Fibroblast of skin of right quadriceps (primary cell): ENCODE measurements at regions not wholly inside any gene's neighbourhood (a gene's known extent, or its start where the extent isn't known, plus 50 kb on each side); places are given as distances from the start of the nearest gene placed in this dataset.
A peak's percentile ranks its signal among the peaks of the same experiment; 100 is the strongest.
"Not testable (repeated sequence)": the region's sequence is repeated elsewhere in the genome, so short reads cannot be mapped to it uniquely, and the experiment has no call there.

Experiments
- DNase-seq: peaks from one replicate; pipeline ENCODE4 v3.0.0-alpha.2; 2013

GRCh38 chr12:107510211-107510610, 175.4 kb upstream of the PWP1 start:
- no peak for DNase-seq

GRCh38 chr12:107511292-107511691, 174.3 kb upstream of the PWP1 start:
- DNase-seq = no peak

- no peak for DNase-seq
Observed at GRCh38 chr12:107512391-107512790, 173.2 kb upstream of the PWP1 start.

- no peak for DNase-seq
Observed at GRCh38 chr12:107513184-107513583, 172.4 kb upstream of the PWP1 start.

- DNase-seq = no peak
Observed at GRCh38 chr12:107513636-107514400, 171.8 kb upstream of the PWP1 start.

GRCh38 chr12:107514887-107515445, 170.6 kb upstream of the PWP1 start:
- peak; percentile 76 for DNase-seq

GRCh38 chr12:107515446-107515958, 170.1 kb upstream of the PWP1 start:
- peak; percentile 94 for DNase-seq

- DNase-seq = not testable (repeated sequence)
Observed at GRCh38 chr12:107517816-107518215, 167.8 kb upstream of the PWP1 start.

- DNase-seq = no peak
Observed at GRCh38 chr12:107518868-107519267, 166.7 kb upstream of the PWP1 start.

- DNase-seq = no peak
Observed at GRCh38 chr12:107519906-107520859, 165.4 kb upstream of the PWP1 start.

- no peak for DNase-seq
Observed at GRCh38 chr12:107521826-107522355, 163.7 kb upstream of the PWP1 start.

GRCh38 chr12:107522692-107523477, 162.7 kb upstream of the PWP1 start:
- DNase-seq = no peak

GRCh38 chr12:107523775-107524535, 161.6 kb upstream of the PWP1 start:
- no peak for DNase-seq

GRCh38 chr12:107525063-107525718, 160.4 kb upstream of the PWP1 start:
- no peak for DNase-seq

GRCh38 chr12:107525719-107526554, 159.7 kb upstream of the PWP1 start:
- no peak for DNase-seq

GRCh38 chr12:107526555-107527180, 158.9 kb upstream of the PWP1 start:
- no peak for DNase-seq

GRCh38 chr12:107528731-107529365, 156.8 kb upstream of the PWP1 start:
- DNase-seq = no peak

- DNase-seq = no peak
Observed at GRCh38 chr12:107529991-107530390, 155.6 kb upstream of the PWP1 start.

GRCh38 chr12:107530701-107531100, 154.9 kb upstream of the PWP1 start:
- peak; percentile 20 for DNase-seq
